ENCODE measurements at regions not wholly inside any gene's neighbourhood (a gene's known extent, or its start where the extent isn't known, plus 50 kb on each side); places are given as distances from the start of the nearest gene placed in this dataset.
"Not testable (repeated sequence)": the region's sequence is repeated elsewhere in the genome, so short reads cannot be mapped to it uniquely, and the experiment has no call there.

GRCh38 chr9:71361357-71361756 lies 239.9 kb upstream of the TRPM3 start:
- no peak for DNase-seq

DNA sequence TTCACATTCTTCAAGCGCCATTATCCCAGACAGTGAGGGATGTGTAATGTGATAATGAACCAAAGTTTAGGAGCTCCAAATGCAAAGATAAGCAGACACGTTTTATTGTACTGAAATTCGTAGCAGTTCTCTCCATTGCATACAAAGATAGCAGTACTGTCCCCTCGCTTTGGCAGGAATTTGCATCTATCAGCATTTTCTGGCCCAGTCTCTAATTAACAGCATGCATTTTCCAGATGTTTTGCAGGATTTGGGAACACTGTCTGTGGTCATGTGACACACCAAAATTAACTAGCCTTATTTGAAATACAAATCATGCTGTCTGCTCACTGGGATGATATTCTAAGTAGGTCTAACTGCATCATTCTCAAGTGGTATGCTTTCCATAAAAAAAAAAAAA lies 235.9 kb upstream of the TRPM3 start:
- no peak for DNase-seq

- DNase-seq = no peak
These were observed 234.5 kb upstream of the TRPM3 start for GRCh38 chr9:71355884-71356283.

DNA sequence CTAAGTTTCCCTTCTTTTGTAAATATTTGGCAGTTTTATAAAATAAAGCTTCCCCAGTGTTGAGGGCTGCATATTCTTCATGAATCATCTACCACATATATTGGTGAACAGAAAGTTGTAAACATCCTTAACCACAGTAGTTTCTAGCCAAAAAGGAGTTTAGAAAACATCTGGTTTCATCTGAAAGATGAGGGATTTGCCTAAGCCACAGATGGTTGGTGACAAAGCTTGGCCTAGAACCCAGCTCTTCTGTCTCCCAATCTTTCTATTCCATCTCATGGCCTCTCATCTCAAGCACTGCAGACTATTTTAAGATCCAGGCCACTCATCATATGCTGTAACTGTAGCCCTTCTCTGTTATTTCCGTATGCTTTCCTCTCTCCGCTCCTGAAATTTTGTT lies 232.3 kb upstream of the TRPM3 start:
- no peak for DNase-seq

DNA sequence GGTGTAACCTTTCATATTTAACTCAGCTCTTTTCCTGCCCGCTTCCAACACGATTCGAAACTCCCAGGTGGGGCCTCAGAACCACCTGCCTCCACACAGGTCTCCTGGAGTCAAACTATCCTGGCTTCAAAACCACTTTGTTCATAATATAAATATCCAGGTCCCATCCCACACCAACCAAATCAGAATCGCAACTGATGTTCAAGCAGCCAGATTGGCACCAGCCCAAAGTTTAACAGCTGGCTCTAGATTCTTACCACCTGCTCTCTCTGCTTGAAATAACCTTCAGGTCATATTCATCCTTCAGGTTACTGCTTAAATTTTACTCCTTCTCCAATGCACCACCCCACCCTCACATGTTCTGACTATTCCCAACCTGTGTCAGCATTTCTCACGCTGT lies 231.4 kb upstream of the TRPM3 start:
- DNase-seq = no peak

GRCh38 chr9:71349218-71349617 lies 227.8 kb upstream of the TRPM3 start:
- no peak for DNase-seq

GRCh38 chr9:71333321-71333720 lies 211.9 kb upstream of the TRPM3 start:
- DNase-seq = no peak

DNA sequence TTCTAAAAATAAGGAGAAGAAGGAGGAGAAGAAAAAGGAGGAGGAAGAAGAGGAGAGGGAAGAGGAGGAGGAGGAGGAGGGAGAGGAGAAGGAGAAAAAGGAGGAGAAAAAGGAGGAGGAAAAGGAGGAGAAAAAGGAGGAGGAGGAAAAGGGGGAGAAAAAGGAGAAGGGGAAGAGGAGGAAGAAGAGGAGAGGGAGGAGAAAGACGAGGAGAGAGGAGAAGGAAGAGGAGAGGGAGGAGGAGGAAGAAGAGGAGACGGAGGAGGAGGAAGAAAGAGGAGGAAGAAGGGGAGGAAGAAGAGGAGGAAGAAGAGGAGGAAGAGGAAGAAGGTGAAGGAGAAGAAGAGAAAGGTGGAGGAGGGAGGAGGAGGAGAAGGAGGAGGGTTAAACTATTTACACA lies 210.2 kb upstream of the TRPM3 start:
- DNase-seq = no peak

DNA sequence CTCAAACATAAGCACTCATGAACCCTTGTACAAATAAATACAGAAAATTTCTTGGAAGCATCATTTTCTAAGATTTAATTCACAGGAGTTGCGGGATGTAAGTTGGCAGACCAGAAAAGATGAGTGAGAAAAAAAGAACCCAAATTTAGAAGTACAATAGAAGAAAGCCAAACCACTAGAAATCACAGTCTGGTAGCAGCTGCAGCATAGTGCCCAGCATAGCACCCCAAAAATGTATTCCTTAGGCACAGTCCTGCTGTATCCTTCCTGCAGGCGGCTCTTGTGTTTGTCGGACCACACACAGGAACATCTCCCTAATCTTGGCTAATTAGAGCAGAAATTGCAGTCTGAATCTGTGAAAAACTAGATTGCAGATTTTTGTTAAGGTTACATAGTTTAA lies 208.5 kb upstream of the TRPM3 start:
- no peak for DNase-seq

GRCh38 chr9:71326360-71326759 lies 204.9 kb upstream of the TRPM3 start:
- no peak for DNase-seq

DNA sequence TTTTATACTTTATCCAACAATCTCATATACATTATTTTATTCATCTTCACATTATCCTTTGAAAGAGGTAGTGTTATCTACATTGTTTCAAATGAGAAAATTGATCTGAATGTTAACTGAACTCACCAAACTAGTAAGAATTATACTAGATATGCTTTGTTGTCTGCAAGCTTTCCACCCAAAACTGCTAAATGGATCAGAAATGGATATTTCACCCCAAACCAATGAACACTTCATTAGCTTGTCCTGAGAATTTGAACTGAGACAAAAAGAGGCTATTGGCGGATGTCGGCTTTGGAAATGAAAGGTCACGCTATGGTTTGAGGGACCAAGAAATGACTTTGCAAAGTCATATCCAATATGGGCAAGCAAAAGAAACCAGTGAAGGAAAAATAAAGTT lies 201.9 kb upstream of the TRPM3 start:
- no peak for DNase-seq

- no peak for DNase-seq
These were observed 200.9 kb upstream of the TRPM3 start for GRCh38 chr9:71322311-71322710.

DNA sequence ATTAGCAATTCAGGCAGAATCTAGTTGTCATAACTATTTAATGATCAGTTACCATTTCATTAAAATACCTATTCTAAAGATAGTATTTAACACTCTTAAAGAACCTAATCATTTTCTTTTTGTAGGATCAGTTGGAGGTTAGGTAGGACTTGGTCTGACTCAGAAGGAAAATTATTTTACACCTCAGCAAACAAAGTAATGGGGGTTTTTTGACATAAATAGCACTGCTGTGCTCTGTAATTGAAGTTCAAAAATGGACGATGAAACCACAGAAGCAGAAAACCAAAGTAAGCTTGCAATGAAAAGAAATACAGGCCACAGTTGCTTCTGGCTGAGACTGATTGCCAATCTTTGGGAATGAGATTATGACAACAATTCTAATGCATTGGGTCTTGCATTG lies 187.0 kb upstream of the TRPM3 start:
- no peak for DNase-seq

DNA sequence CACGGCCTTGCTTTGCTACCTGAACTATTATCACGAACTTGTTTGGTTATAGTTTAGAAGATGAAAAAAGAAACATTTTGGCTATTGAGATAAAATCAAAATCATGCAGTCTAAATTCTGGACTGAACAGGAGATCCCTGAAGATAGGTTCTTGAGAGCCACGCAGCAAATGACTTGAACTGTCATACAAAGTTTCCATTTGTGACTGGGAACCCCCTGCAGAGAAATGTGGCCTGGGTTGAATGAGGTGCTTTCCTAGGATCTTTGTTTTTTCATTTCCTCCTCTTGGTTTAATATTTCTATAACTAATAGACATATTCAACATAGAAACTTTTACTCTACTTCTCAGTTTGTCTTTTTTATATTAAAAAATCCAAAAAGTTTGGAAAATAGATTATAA lies 184.7 kb upstream of the TRPM3 start:
- no peak for DNase-seq

DNA sequence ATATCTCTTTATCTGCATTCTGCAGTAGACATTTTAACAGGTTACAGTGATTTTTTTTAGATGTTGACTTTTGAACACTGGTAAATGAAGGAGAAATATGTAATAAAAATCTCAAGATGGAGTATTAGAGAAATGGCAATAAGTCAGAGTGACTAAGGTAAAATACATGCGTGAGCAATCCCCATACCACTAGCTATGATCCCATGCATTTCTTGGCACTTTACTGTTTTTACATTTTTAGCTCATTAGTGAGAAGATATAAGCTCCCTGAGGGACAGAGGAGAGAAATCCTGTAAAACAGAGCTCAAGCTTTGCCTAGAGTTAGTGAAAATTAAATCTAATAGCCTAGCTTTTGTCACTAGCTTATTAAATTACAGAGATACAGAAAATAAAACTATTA lies 181.9 kb upstream of the TRPM3 start:
- no peak for DNase-seq

DNA sequence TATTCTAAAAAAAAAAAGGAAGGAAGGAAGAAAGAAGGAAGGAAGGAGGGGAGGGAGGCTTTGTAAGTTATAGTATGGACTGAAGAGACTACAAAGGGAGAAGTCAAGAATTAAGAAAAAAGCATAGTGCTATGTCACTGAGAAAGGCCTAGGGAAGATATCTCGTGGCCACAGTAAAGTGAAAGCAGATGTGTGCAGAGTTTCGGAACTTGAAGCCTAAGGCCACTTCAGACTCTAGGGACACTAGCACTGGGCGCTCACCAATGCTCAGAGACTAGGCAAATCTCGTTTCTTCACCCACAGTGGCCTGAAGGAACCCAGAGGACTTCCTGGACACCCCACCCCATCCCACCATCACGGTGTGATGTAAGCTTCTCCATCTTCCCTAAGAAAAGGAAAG lies 181.4 kb upstream of the TRPM3 start:
- no peak for DNase-seq

GRCh38 chr9:71295928-71296327 lies 174.5 kb upstream of the TRPM3 start:
- DNase-seq = no peak

DNA sequence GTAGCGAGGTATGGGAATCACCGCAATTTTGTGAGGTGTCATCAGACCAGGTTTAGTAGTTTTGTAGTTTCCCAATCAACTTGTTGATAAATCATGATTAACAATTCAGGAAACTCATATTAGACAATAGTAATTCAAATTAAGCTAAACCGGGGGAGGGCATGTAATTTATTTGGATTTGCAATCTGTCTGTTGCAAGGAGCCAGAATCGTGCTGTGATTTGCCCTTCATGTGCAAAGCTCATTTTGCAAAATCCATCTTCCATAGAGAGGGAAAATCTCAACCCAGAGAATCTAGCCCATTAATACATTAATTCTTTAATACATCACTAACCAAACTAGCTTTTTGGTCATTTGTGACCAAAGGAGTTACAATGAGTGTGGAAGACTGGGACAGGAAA lies 164.7 kb upstream of the TRPM3 start:
- no peak for DNase-seq

- peak; percentile 52 for DNase-seq
These were observed 163.8 kb upstream of the TRPM3 start for GRCh38 chr9:71285191-71285656.

- not testable (repeated sequence) for DNase-seq
These were observed 160.7 kb upstream of the TRPM3 start for GRCh38 chr9:71282116-71282515.

GRCh38 chr9:71279151-71279739 lies 157.8 kb upstream of the TRPM3 start:
- no peak for DNase-seq

- DNase-seq = no peak
These were observed 152.2 kb upstream of the TRPM3 start for GRCh38 chr9:71273613-71274012.

DNA sequence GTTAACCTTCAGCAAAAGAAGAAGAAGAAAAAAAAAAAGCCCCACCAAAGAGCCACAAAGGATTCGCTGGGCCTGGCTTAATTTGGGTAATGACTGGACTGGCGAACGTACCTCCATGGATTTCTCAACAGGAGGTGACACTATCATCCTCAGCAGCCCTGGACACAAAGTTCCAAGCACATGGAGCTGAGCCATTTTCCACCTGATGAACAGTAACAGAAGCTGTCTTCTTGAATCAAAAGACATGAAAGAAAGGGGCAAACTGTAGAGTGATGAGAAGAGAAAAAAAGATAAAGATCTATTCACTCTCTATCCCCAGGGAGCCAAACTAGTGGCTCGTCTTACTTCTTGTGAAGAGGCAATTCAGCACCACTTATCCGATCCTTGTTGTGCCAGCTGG lies 150.2 kb upstream of the TRPM3 start:
- DNase-seq = no peak

GRCh38 chr9:71270554-71270953 lies 149.1 kb upstream of the TRPM3 start:
- DNase-seq = no peak

- DNase-seq = no peak
These were observed 148.4 kb upstream of the TRPM3 start for GRCh38 chr9:71269859-71270258.

All from NCI-H1092 (cell line).